GM12878 (cell line): ENCODE measurements at regions not wholly inside any gene's neighbourhood (a gene's known extent, or its start where the extent isn't known, plus 50 kb on each side); places are given as distances from the start of the nearest gene placed in this dataset.

ENCODE experiments used
- ATAC-seq: fragments of 200-7000 bp; cut with Tn5 transposase; 3 replicates; pipeline ENCODE4 v1.9.1; 2020; ENCODE audit warnings: mild to moderate bottlenecking, moderate library complexity
- BruUV-seq: library from RNA; stranded (reverse); fragments of 400-500 nt; replicated peaks from 2 replicates; lab custom pipeline; 2021; lab: Mats Ljungman, UMichigan
- CTCF ChIA-PET: fragments of 300-600 bp; sonication (Branson Sonifier 250); formaldehyde crosslinking; extraction: SDS; loops from one replicate; lab custom pipeline; 2021; ENCODE audit warnings: inconsistent platforms; lab: Yijun Ruan, JAX
- POLR2A ChIA-PET: fragments of 350-600 bp; formaldehyde crosslinking; extraction: SDS; loops from one replicate; lab custom pipeline; 2021; ENCODE audit warnings: inconsistent platforms; lab: Charles Lee
- RAD21 ChIA-PET: fragments of 300-600 bp; sonication (Branson Sonifier 250); formaldehyde crosslinking; loops from one replicate; lab custom pipeline; 2023; ENCODE audit warnings: antibody characterized with exemption; ENCODE audit not compliant: unreplicated experiment; lab: Charles Lee
- SMC1A ChIA-PET: fragments of 300-600 bp; sonication (Branson Sonifier 250); formaldehyde crosslinking; loops from one replicate; lab custom pipeline; 2023; ENCODE audit not compliant: unreplicated experiment, uncharacterized antibody; lab: Charles Lee
- DNase-seq: peaks from one replicate; pipeline ENCODE4 v3.0.0-alpha.2; 2011; ENCODE audit warnings: low read depth, low spot score
- FAIRE-seq: peaks from 3 replicates; lab custom pipeline; 2011; peaks lifted over from hg19 to GRCh38; lab: Jason Lieb, UNC
- H2AFZ ChIP-seq: 2 replicates; pipeline ENCODE4 v1.6.0; 2011; ENCODE audit warnings: low read depth, low read length, control low read depth; ENCODE audit not compliant: control insufficient read depth
- H3K27ac ChIP-seq: 2 replicates; pipeline ENCODE4 v1.5.1; 2011; ENCODE audit warnings: control low read depth; ENCODE audit not compliant: control insufficient read depth, insufficient read depth
- H3K27me3 ChIP-seq, 2 experiments: replicated peaks in 1 of 2; 2 replicates each; pipeline versions ENCODE4 v1.6.0 to v1.6.1; 2011; ENCODE audit warnings: low read length in 1 of 2; ENCODE audit not compliant: control insufficient read depth in 2 of 2, insufficient read depth in 2 of 2
- H3K36me3 ChIP-seq, 2 experiments: 2 replicates each; pipeline ENCODE4 v1.5.1; 2011; ENCODE audit warnings: low read length in 1 of 2; ENCODE audit not compliant: control insufficient read depth in 2 of 2, insufficient read depth in 2 of 2
- H3K4me1 ChIP-seq: 2 replicates; pipeline ENCODE4 v1.6.1; 2011; ENCODE audit warnings: mild to moderate bottlenecking, low read length, moderate library complexity, mixed read lengths; ENCODE audit not compliant: control insufficient read depth, insufficient read depth
- H3K4me2 ChIP-seq: 2 replicates; pipeline ENCODE4 v1.6.0; 2011; ENCODE audit warnings: control low read depth; ENCODE audit not compliant: control insufficient read depth, insufficient read depth
- H3K4me3 ChIP-seq: fragments of 200-600 bp; sonication (generic); 2 replicates; pipeline ENCODE4 v1.5.1; 2016
- H3K79me2 ChIP-seq: 2 replicates; pipeline ENCODE4 v1.6.0; 2011; ENCODE audit warnings: low read length; ENCODE audit not compliant: control insufficient read depth, insufficient read depth
- H3K9ac ChIP-seq: 2 replicates; pipeline ENCODE4 v1.8.0; 2011; ENCODE audit warnings: low read length, control low read depth, mixed read lengths; ENCODE audit not compliant: control insufficient read depth, insufficient read depth
- H3K9me3 ChIP-seq: replicated peaks from 3 replicates; pipeline ENCODE4 v1.5.1; 2011; ENCODE audit warnings: mild to moderate bottlenecking, low read length; ENCODE audit not compliant: control insufficient read depth, insufficient read depth
- H4K20me1 ChIP-seq: 2 replicates; pipeline ENCODE4 v1.6.0; 2011; ENCODE audit not compliant: control insufficient read depth, insufficient read depth
- CBX5 ChIP-seq: sonication (generic); IDR thresholded peaks from 2 replicates; pipeline ENCODE4 v1.6.1; 2016; ENCODE audit warnings: low read depth, moderate library complexity, mild to moderate bottlenecking, inconsistent platforms
- E4F1 ChIP-seq: fragments of 450-650 bp; IDR thresholded peaks from 2 replicates; pipeline ENCODE4 v1.6.1; 2018; ENCODE audit warnings: borderline replicate concordance, mild to moderate bottlenecking; ENCODE audit not compliant: partially characterized antibody
- GATAD2B ChIP-seq: fragments of 450-650 bp; conservative IDR thresholded peaks from 2 replicates; pipeline ENCODE4 v1.6.1; 2017; ENCODE audit warnings: low read depth, mild to moderate bottlenecking, moderate library complexity
- JUNB ChIP-seq: IDR thresholded peaks from 2 replicates; pipeline ENCODE4 v1.6.1; 2016; ENCODE audit warnings: antibody characterized with exemption, mild to moderate bottlenecking
- KLF5 ChIP-seq: fragments of 450-650 bp; IDR thresholded peaks from 2 replicates; pipeline ENCODE4 v1.6.1; 2014; ENCODE audit warnings: mild to moderate bottlenecking; ENCODE audit not compliant: partially characterized antibody
- MEF2B ChIP-seq: fragments of 450-650 bp; IDR thresholded peaks from 2 replicates; pipeline ENCODE4 v1.6.1; 2018; ENCODE audit warnings: mild to moderate bottlenecking, moderate library complexity; ENCODE audit not compliant: partially characterized antibody, poor library complexity, severe bottlenecking
- NFYA ChIP-seq: IDR thresholded peaks from 2 replicates; pipeline ENCODE4 v1.6.1; 2011; ENCODE audit warnings: low read depth, mild to moderate bottlenecking, low read length, improper control_type of control experiment, borderline replicate concordance
- NKRF ChIP-seq: fragments of 450-650 bp; conservative IDR thresholded peaks from 2 replicates; pipeline ENCODE4 v1.6.1; 2017; ENCODE audit warnings: mild to moderate bottlenecking, moderate library complexity
- PBX3 ChIP-seq: IDR thresholded peaks from 2 replicates; pipeline ENCODE4 v1.6.1; 2011; ENCODE audit warnings: mild to moderate bottlenecking, low read depth, low read length, moderate library complexity; ENCODE audit not compliant: insufficient replicate concordance
- PRDM15 ChIP-seq: fragments of 450-650 bp; formaldehyde crosslinking; IDR thresholded peaks from 2 replicates; pipeline ENCODE4 v1.4.0; 2020; ENCODE audit warnings: mild to moderate bottlenecking, moderate library complexity
- SIX5 ChIP-seq: IDR thresholded peaks from 2 replicates; pipeline ENCODE4 v1.6.1; 2011; ENCODE audit warnings: mild to moderate bottlenecking, low read depth, low read length, moderate library complexity; ENCODE audit not compliant: severe bottlenecking
- ZNF217 ChIP-seq: fragments of 450-650 bp; IDR thresholded peaks from 2 replicates; pipeline ENCODE4 v1.6.1; 2017; ENCODE audit warnings: antibody characterized with exemption, mild to moderate bottlenecking
- ZNF622 ChIP-seq: fragments of 450-650 bp; IDR thresholded peaks from 2 replicates; pipeline ENCODE4 v1.6.1; 2017; ENCODE audit warnings: mild to moderate bottlenecking, inconsistent platforms
- ZZZ3 ChIP-seq: IDR thresholded peaks from 2 replicates; pipeline ENCODE4 v1.6.1; 2011; ENCODE audit warnings: low read depth; ENCODE audit not compliant: control insufficient read depth, insufficient read length
- WGBS: methylation state at CpG from one replicate; pipeline ENCODE4 v1.1.6; 2016; ENCODE audit warnings: low lambda C conversion rate; ENCODE audit not compliant: insufficient replicate concordance, insufficient coverage; ENCODE audit errors: missing lambda C conversion rate; 5-methylcytosine and 5-hydroxymethylcytosine counted together
- in situ Hi-C: fragments of 300-500 bp; cut with MboI; formaldehyde crosslinking; loops from 9 replicates; pipeline ENCODE4 v1.14.3; 2018; ENCODE audit warnings: mixed read lengths
- intact Hi-C: fragments of 100-400 bp; cut with micrococcal nuclease; formaldehyde crosslinking; loops from one replicate; pipeline ENCODE4 v1.14.2; 2022; ENCODE audit not compliant: unreplicated experiment

- TF ChIP-seq NKRF (no peak), KLF5 (no peak), NFYA (no peak), ZZZ3 (no peak), CBX5 (no peak), JUNB (no peak), ZNF622 (no peak), MEF2B (no peak)
These were observed 81.5 kb upstream of the SLC66A3 start (continued) for GRCh38 chr2:11073776-11074175.

GRCh38 chr2:11074246-11074820 is 80.9 kb upstream of the SLC66A3 start:
- RAD21 ChIA-PET, result no interaction called here
- FAIRE-seq, result no peak
- 51% methylated on average over 13 of the region's 13 CpGs for WGBS
- H3K9ac ChIP-seq, result no peak overlapping the region
- H3K27ac ChIP-seq, result no peak overlapping the region
- no peak for DNase-seq
- H3K79me2 ChIP-seq, result no peaks in the 10 kb centered on the region
- H3K9me3 ChIP-seq, result no peaks in the 10 kb centered on the region
- ATAC-seq, result no peak
- intact Hi-C loops (loop anchor here (10.0 kb wide), 1 partner anchor 50 kb away; no protein-coding TSS in a partner anchor), in situ Hi-C loops (no loop called here)
- H3K36me3 ChIP-seq, result no peaks in the 10 kb centered on the region
- peaks cover 0 to 5% of the 10 kb centered on the region in 2 experiments; a peak in 2 of 4 replicates for H3K27me3 ChIP-seq
- H4K20me1 ChIP-seq, result no peaks in the 10 kb centered on the region
- no peak overlapping the region for H2AFZ ChIP-seq
- H3K4me2 ChIP-seq, result no peak overlapping the region
- H3K4me3 ChIP-seq, result no peak overlapping the region
- H3K4me1 ChIP-seq, result no peaks in the 10 kb centered on the region
- CTCF ChIA-PET, result interaction anchor here (1.5 kb wide), 1 partner anchor 242 kb away, joined by 4 read pairs; no protein-coding TSS in a partner anchor
- no TSS peak for BruUV-seq
- SMC1A ChIA-PET, result no interaction called here
- POLR2A ChIA-PET, result no interaction called here
- TF ChIP-seq GATAD2B (no peak), SIX5 (no peak), ZNF217 (no peak), PRDM15 (CRISPR knock-in tag) (no peak), E4F1 (no peak), PBX3 (no peak)
